Breast epithelium (tissue), 3 donors: ENCODE measurements at regions not wholly inside any gene's neighbourhood (a gene's known extent, or its start where the extent isn't known, plus 50 kb on each side); places are given as distances from the start of the nearest gene placed in this dataset.

Experiments used
- POLR2A ChIP-seq: fragments of 450-650 bp; IDR thresholded peaks from one replicate; pipeline ENCODE4 v1.6.1; 2016; ENCODE audit warnings: antibody characterized with exemption, mild to moderate bottlenecking, moderate library complexity
- POLR2AphosphoS5 ChIP-seq, 3 donors: sonication (generic); formaldehyde crosslinking; IDR thresholded peaks; one replicate each; pipeline ENCODE4 v1.6.1; 2017; ENCODE audit warnings: antibody characterized with exemption in 3 of 3
- TF ChIP-seq, protein P1 (sequence below), 3 donors: fragments of 450-650 bp; IDR thresholded peaks; one replicate each; pipeline ENCODE4 v1.5.1; 2016 to 2017; ENCODE audit warnings: antibody characterized with exemption in 3 of 3, mild to moderate bottlenecking in 3 of 3, moderate library complexity in 3 of 3

DNA sequence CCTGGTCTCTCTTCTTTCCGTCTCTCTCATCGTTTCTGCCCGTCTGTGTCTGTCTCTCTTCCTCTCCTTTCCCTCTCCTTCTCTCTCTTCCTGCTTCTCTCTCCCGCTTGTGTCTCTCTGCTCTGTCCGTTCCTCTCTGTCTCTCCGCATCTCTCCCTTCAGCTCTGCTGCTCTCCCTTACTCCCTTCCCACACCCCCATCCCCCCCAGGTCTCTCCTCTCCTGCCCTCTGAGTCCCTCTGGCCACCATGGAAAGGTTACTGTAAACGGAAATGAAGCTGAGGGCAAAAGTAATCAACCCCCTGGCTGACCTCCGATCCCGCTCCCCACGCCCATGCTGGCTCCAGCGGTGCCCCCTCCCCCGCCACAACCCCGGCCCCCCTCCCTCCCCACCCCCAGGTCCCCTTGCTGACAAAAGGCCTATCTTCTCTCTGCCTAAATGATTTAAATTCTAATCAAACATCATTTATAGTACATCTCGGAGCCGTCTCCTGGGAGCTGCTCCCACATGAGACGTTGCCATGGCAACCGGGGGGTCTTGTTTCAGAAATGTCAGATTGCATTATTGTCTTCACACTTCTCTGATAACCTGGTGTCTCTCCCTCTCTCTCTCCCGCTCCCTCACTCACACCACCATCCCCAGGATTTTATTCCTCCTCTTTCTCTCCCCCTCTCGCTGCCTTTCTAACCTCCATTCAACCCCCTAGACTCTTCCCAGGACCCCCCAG, 203.8 kb downstream of the RBM19 start:
- TF ChIP-seq, protein P1, sequence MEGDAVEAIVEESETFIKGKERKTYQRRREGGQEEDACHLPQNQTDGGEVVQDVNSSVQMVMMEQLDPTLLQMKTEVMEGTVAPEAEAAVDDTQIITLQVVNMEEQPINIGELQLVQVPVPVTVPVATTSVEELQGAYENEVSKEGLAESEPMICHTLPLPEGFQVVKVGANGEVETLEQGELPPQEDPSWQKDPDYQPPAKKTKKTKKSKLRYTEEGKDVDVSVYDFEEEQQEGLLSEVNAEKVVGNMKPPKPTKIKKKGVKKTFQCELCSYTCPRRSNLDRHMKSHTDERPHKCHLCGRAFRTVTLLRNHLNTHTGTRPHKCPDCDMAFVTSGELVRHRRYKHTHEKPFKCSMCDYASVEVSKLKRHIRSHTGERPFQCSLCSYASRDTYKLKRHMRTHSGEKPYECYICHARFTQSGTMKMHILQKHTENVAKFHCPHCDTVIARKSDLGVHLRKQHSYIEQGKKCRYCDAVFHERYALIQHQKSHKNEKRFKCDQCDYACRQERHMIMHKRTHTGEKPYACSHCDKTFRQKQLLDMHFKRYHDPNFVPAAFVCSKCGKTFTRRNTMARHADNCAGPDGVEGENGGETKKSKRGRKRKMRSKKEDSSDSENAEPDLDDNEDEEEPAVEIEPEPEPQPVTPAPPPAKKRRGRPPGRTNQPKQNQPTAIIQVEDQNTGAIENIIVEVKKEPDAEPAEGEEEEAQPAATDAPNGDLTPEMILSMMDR (IDR thresholded peaks at IDR 0.05): no peak
- TF ChIP-seq POLR2A (no peak), POLR2AphosphoS5 (IDR thresholded peaks at IDR 0.05) (no peak)
